Caki2 (cell line): ENCODE measurements at regions not wholly inside any gene's neighbourhood (a gene's known extent, or its start where the extent isn't known, plus 50 kb on each side); places are given as distances from the start of the nearest gene placed in this dataset.

Experiments used
- DNase-seq: peaks from one replicate; pipeline ENCODE4 v3.0.0-alpha.2; 2015; ENCODE audit warnings: low read depth
- in situ Hi-C: cut with HindIII; loops from 2 replicates; pipeline ENCODE4 v1.10.0; 2016; ENCODE audit warnings: low sequenced_read_pairs, low pct_unique_long_range_greater_than_20kb, mixed read lengths

DNA sequence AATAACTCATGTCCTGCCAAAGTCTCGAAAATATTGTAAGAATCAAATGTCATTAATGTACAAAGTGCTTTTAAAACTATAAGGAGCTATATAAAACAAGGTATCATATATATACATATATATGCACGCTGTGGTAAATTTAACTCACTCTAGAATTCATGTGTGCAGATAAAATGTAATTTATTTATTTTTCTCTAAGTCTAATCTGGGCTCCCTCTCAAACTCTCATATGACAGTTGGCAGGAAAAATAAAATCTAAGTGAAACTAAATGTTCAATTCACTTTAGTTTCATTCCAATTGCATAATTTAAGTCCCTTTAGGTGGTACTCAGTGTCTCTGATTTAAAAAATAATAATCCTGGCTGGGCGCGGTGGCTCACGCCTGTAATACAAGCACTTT, 372.0 kb upstream of the DAB1 start:
- in situ Hi-C loops = no loop called here
- no peak for DNase-seq

DNA sequence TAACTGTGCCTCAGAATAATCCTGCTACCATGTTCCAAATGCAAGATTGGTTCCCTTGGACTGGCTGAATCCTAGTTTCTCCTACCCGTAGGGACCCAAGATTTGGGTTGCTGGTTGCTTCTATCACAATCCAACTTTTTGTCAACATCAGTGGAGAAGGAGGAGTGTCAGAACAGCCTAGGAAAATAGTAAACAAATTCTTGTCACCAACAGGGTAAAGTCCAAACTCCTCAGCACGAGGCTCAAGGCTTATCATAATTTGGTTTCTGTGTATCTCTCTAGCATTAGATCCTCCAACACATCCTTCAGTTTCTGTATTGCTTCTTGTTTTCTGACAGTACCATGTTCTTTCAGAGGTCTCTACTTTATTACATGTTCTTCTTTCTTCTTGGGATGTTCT, 370.2 kb upstream of the DAB1 start:
- in situ Hi-C loops = no loop called here
- no peak for DNase-seq

DNA sequence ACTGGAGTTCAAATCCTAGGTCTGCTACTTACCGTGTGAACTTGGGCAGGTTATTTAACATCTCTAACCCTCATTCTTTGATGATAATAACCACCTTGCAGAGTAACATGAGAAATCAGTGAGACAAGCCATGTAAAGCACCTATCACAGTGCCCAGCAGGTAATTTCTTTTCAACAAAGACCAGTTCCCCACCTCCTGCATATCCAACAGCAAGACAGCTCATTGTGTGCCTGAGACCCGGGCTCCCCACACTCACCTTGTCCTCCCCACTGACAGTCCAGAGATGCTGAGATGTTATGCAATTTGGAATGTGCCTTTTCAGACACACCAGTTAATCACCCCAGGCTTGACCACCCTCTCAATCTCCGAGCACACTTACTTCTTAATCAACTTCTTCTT, 367.6 kb upstream of the DAB1 start:
- in situ Hi-C loops = no loop called here
- DNase-seq = no peak

DNA sequence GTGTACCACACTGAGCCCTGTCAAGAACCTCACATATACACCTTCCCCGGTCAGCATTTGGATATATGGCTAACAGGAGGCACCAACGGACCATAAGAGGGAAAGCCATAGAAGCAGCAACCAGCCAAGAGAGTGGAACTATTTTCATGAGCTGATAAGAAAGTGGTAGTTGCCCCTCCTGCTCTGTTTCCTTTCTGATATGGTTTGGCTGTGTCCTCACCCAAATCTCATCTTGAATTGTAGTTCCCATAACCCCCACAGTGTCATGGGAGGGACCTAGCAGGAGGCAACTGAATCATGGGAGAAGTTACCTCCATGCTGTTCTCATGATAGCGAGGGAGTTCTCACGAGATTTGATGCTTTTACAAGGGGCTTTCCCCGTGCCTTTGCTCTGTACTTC, 366.1 kb upstream of the DAB1 start:
- DNase-seq = no peak

DNA sequence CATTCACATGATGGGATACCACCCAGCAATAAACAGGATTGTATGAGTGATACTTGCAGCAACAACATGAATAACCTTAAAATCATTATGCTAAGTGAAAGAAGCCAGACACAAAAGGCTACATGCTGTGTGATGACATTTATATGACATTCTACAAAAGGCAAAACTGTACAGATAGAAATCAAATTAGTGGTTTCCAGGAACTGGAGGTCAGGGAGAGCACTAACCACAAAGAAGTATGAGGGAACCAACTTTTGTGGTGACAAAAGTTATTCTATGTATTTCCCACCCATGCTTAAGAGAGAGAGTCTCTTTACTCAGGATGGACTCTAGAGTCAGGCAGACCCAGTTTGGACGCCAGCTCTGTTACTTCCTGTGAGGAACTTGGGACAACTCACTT, 364.5 kb upstream of the DAB1 start:
- in situ Hi-C loops = no loop called here
- no peak for DNase-seq

More for the DNA sequence above, 366.1 kb upstream of the DAB1 start:
- in situ Hi-C loops = no loop called here

DNA sequence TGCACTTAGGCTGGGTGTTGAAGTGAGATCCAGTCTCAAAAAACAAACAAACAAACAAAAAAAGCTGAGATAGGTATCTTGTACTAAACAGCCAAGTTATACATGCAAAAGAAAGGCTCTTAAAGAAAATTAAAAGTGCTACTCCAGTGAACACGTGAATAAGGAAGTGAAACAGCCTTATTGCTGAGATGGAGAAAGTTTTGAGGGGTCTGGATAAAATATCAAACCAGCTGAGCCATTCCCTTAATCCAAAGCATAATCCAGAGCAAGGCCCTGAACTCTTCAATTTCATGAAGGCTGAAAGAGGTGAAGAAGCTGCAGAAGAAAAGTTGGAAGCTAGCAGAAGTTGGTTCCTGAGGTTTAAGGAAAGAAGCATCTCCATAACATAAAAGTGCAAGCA, 360.5 kb upstream of the DAB1 start:
- DNase-seq = no peak
- in situ Hi-C loops = no loop called here

DNA sequence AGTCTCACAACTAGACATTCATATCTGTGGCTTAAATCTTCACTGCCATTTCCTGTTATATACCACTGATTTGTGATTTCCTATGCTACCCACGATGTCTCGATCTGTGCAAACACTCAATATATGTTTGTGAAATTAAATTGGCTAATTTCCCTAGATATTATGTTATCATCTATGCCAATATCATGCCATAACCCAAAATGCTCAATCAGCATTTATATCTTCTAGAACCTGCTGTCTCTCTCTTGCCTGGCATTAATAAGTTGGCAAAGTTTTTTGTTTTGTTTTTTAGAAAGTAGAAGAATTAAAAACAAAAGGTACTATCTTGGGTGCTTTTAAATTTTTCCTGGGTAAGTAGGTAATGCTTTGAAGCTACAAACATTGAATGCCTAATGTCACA, 358.5 kb upstream of the DAB1 start:
- in situ Hi-C loops = no loop called here
- no peak for DNase-seq

DNA sequence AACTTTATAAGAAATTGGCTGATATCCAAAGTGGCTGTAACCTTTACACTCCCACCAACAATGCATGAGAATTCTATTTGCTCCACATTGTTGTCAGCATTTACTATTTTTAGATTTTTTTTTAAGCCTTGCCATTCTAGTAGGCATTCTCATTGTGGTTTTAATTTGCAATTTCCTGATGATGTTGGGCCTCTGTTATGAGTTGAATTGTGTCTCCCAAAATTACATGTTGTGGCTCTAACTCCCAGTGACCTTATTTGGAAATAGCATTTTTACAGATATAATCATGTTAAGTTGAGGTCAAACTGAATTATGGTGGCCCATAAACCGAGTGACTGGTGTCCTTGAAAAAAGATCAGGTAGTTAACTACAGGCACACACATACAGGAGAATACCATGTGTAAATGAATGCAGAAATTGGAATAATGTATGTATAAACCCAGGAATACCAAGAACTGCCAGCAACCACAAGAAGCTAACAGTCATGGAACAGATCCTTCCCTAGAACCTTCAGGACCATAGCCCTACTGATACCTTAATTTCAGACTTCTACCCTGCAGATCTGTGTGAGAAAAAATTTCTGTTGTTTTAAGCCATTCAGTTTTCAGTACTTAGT, 348.8 kb upstream of the DAB1 start:
- in situ Hi-C loops = no loop called here
- DNase-seq = no peak

DNA sequence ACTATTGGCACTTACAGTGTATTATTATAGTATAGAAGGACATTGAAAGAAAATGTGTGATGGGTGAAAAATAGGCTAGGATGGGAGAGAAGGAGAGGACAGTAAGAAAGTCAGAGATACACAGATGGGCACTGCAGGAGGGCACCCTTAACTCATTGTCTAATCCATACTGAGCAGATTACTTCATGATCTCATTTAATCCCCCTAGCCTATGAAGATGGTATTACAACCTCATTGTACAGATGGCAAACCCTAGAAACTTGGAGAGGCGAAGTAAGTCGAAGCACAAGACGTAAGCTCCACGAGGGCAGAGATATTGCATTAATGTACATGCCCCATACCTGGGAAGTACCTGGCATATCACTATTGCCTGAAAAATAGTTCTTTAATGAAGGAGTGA, 346.9 kb upstream of the DAB1 start:
- in situ Hi-C loops = no loop called here
- DNase-seq = no peak

DNA sequence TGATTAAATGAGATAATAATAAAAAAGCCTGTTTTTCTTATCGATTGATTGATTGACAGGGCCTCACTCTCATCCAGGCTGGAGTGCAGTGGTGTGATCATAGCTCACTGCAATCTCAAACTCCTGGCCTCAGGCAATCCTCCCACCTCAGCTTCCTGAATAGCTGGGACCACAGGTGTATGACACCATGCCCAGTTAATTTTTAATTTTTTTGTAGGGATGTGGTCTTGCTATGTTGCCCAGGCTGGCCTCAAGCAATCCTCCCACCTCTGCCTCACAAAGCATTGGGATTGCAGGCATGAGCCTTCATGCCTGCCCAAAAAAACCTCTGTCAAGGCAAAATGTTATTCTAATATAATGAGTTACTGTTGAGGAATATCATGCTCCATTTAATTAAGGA, 346.4 kb upstream of the DAB1 start:
- in situ Hi-C loops = no loop called here
- DNase-seq = no peak

DNA sequence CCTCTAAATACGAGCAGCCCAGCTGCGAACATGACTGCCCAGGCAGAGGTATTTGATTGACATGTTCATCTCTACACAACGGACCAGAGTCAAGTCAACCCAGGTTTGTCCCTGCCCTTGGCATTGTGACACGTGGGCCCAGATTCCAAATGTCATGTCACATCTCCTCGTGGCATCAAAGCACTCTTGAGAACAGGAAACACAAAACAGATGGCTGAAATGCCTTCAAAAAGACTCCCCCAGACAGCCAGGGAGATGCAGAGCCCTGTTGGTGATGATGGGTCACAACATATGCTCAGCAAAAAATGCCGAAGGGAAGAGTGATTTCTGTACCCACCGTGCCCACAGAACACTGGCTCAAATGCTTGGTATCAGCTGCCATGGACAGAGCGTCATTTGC, 337.8 kb upstream of the DAB1 start:
- in situ Hi-C loops = no loop called here
- DNase-seq = no peak

DNA sequence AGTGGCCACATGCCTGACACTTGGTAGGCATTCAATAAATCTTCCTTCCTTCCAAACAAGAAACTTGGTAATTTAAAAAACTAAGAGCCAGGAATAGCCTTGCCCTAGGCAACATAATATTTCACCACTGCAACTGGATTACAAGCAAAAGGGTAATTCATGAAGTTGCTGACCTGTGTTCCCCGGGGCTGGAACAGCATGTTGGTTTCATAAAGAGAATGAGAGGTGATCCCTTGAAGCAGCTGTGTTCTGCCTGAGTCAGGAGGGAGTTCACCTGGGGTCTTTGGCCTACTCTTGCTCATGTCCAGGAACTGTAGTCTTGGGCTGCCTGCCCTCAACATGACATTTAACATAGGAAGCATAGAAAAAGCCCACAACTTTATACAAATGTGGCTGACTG, 329.0 kb upstream of the DAB1 start:
- in situ Hi-C loops = no loop called here
- no peak for DNase-seq

DNA sequence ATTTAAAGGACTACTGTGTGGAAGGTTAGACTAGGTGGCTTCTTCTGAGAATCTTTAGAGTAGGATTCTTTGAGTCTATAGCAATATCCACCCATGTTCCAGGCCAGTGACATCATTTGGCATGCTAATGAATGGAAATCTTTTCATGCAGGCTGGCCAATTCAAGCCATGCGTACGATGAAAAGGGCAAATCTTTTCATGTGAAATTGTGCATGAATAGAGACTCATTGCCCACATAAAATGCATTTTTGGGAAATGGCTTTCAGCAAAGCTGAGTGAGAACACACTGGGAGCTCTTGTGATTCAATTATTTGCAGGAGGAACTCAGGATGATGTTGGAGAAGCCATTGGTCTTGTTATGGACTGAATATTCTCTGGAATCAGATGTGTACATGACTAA, 324.9 kb upstream of the DAB1 start:
- in situ Hi-C loops = no loop called here

DNA sequence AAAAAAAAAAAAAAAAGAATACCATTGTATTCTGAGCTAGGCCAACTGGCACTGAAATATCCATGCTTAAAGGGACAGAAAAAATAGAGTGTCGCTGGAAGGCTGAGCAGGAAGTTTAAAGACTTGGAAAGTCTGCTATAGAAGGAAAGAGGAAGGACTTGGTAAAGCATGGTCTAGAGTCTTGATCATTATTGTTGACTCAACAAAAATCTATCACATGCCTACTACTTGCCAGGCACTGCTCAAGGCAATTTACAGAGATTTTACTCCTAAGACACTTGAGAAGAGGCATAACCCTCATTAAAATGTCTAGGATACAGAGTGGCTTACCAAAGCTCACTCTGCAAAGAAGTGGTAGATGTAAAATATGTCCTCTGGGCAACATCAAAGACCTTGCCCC, 324.0 kb upstream of the DAB1 start:
- in situ Hi-C loops = no loop called here
- DNase-seq = no peak

More for the DNA sequence above, 324.9 kb upstream of the DAB1 start:
- no peak for DNase-seq

DNA sequence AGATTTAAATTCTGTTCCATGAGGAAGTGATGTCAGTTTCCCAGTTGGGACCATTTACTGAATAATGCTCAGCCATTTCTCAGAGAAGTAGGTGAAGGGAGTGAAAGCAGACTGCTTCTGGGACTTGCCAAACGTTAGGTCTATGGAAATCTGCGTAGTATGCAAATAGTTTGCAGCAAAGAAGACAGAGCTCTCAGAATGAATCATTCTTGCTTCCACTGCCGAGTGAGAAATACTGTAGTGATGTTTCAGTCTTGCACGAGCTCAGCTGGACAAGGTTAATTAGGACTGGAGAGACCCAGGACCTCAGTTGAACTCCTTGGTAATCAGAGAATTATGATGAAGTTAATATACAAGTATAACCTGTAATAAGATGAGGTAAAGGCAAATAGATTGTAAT, 317.7 kb upstream of the DAB1 start:
- DNase-seq = no peak
- in situ Hi-C loops = no loop called here

DNA sequence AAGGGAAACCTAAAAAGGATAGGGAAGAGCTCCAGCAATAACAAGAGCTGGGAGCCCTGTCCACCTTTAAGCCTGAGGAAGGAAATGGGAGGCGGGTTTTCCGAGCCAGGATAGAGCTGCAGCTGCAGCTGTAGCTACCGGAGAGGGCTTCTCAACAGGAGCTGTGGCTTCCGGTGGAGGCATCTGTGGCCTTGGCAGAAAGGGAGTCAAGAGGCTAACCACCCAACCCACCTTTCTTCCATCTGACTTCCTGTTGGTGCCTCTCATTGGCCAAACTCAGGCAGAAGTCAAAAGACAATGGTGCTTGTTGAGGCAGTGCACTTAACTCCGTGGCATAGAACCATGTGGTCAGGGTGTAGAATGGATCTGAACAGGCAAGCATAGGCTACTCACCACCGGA, 313.1 kb upstream of the DAB1 start:
- DNase-seq = no peak
- in situ Hi-C loops = no loop called here

DNA sequence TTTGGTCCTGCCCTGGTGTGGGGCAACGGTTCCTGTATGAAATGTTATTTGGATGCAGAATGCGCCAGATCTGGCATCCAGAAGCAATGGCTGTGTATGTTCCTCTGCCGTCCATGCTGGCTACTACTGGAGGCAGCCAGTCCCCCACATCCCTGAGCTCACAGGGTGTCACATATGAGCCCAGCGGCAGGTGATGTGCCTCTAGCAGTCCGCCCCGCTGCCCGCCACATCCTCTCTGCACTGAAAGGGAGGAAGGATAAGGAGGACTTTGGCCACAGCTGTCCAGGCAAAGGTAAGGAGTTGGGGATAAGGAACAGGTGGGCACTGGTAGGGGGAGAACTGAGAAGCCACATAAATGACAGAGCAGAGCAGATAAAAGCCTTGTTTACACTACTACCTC, 305.3 kb upstream of the DAB1 start:
- DNase-seq = no peak
- in situ Hi-C loops = no loop called here

DNA sequence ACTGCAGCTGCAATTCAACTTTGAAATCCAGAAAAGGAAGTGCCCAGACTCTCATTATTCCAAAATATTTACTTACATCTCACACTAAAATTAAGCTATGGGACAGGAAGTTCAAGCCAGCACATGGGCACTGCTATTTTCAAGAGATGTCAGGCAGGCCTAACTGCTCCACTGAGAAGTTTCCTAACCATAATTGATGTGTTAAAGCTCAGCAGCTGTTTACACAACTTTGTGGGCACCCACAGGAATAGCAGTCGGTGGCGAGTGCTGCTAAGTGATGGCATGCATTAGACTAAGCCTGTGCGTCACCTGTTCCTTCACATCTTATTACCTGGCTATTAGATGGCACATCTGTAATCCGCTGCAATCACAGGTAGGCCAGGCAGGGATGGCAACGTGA, 303.3 kb upstream of the DAB1 start:
- no peak for DNase-seq
- in situ Hi-C loops = no loop called here

DNA sequence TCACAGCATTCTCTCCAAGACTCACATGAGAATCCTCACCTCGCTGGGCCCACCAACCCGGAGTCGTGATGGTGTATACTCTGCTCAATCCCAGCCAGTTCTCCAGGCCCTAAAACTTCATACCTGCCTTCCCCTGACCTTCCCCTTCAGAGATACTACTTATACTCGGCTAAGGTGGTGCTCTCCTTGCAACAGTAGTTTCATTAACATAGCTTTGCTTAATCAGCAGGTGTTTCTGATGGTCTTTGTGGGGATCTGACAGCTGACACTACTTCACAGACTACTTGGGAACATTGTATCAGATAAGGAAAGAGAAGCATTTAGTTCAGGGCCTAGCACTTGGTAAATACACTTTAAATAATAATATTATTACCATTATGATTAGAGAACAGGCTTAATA, 301.5 kb upstream of the DAB1 start:
- in situ Hi-C loops = no loop called here
- no peak for DNase-seq

DNA sequence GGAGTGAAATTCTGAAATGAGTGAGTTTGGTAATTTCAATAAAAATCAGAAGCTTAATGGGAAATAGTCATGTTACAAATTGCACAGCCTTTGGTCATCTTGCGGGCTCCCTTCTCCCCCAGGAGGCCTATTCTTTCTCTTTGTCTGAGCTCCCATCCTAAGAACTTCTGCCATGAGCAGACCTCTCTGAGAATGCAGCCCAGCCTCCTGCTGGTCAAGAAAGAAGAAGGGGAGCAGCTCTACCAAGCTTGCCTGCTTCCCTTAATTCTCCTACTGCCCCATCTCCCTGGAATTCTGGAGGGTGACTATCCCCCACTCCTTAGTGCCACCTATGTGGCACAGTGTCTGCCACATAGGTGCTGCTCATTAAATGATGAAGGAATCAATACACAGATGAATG, 300.7 kb upstream of the DAB1 start:
- no peak for DNase-seq
- in situ Hi-C loops = no loop called here
